ENCODE measurements at regions not wholly inside any gene's neighbourhood (a gene's known extent, or its start where the extent isn't known, plus 50 kb on each side); places are given as distances from the start of the nearest gene placed in this dataset.
"Not testable (repeated sequence)": the region's sequence is repeated elsewhere in the genome, so short reads cannot be mapped to it uniquely, and the experiment has no call there.

DNA sequence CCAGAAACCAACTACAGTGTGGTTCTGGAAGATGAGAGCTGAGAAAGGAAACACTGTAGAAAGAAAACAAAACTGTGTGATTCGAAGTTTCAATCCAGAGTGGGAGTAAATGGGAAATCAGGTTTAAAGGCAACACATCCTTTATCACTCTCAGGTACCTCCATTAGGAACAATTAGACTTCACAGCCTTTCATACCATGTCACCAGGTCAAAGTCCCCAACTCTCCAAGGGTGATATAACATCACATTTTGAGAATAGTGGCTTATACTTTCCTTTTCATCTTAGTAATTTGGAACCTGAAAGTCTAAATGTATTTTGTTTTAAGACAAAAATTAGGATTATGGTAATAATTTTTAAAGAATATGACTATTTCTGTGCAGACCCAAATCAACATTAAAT is 194.9 kb upstream of the WWC1 start:
- H3K27ac ChIP-seq: no peak overlapping the region
- H3K36me3 ChIP-seq: no peaks in the 10 kb centered on the region
- WGBS, 5 donors: 39 to 67% (median 58%) methylated on average over 1 of the region's 1 CpG
- DNase-seq: no peak
- no peaks in the 10 kb centered on the region for H3K4me1 ChIP-seq
- H3K27me3 ChIP-seq (replicated peaks in 1 of 7): no peaks in the 10 kb centered on the region
- H3K9me3 ChIP-seq: no peaks in the 10 kb centered on the region
- intact Hi-C loops (cut with DNase I; ENCODE audit: low total_unique reads): no loop called here
- H3K4me3 ChIP-seq: no peak overlapping the region
- TF ChIP-seq POLR2AphosphoS5 (IDR thresholded peaks at IDR 0.05) (no peak), POLR2A (IDR thresholded peaks at IDR 0.05) (no peak)
- TF ChIP-seq, protein P1, sequence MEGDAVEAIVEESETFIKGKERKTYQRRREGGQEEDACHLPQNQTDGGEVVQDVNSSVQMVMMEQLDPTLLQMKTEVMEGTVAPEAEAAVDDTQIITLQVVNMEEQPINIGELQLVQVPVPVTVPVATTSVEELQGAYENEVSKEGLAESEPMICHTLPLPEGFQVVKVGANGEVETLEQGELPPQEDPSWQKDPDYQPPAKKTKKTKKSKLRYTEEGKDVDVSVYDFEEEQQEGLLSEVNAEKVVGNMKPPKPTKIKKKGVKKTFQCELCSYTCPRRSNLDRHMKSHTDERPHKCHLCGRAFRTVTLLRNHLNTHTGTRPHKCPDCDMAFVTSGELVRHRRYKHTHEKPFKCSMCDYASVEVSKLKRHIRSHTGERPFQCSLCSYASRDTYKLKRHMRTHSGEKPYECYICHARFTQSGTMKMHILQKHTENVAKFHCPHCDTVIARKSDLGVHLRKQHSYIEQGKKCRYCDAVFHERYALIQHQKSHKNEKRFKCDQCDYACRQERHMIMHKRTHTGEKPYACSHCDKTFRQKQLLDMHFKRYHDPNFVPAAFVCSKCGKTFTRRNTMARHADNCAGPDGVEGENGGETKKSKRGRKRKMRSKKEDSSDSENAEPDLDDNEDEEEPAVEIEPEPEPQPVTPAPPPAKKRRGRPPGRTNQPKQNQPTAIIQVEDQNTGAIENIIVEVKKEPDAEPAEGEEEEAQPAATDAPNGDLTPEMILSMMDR (IDR thresholded peaks at IDR 0.05 in 8 of 11, conservative IDR thresholded peaks at IDR 0.05 in 3 of 11): no peak

DNA sequence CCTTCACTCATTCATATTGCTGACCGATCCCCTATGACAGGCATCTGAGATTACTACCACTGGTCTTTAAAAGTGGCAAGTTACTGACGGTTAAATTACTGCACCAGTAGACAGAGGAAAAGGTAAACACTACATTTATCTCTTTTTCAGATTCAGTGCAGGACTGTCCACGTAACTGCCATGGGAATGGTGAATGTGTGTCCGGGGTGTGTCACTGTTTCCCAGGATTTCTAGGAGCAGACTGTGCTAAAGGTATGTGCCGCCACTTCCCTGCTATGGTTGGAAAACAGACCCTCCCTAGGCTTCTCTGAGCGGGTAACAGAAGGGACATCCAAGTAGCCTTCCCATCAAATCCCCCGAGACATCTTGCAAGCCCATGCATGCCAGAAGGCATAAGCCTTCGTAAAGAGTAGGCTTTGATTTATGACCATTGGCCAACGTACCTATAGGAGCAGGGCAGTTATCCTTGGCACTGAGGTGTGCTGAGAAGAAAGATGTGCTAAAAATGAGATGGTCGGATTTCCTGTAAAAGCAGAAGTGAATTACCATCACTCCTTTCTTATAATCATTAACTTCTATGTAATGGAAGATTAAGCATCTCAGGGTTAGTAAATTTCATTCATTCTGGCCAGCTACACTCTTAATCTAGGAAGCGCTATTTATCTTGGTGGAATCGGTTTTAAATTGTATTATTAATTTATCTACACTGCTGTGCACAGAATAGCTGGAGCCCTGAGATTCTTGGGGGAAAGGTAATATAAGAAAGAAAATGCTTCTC is 193.4 kb upstream of the WWC1 start:
- H3K27ac ChIP-seq: no peak overlapping the region
- H3K9me3 ChIP-seq: no peaks in the 10 kb centered on the region
- intact Hi-C loops (cut with DNase I; ENCODE audit: low total_unique reads): no loop called here
- TF ChIP-seq POLR2AphosphoS5 (IDR thresholded peaks at IDR 0.05): no peak
- TF ChIP-seq, protein P1 (IDR thresholded peaks at IDR 0.05 in 8 of 11, conservative IDR thresholded peaks at IDR 0.05 in 3 of 11): no peak
- no peak for TF ChIP-seq POLR2A (IDR thresholded peaks at IDR 0.05)
- no peak for DNase-seq
- no peak overlapping the region for H3K4me3 ChIP-seq
- no peaks in the 10 kb centered on the region for H3K27me3 ChIP-seq (replicated peaks in 1 of 7)
- H3K4me1 ChIP-seq: no peaks in the 10 kb centered on the region
- no peaks in the 10 kb centered on the region for H3K36me3 ChIP-seq
- 76 to 90% (median 86%) methylated on average over 12 of the region's 12 CpGs for WGBS, 5 donors

DNA sequence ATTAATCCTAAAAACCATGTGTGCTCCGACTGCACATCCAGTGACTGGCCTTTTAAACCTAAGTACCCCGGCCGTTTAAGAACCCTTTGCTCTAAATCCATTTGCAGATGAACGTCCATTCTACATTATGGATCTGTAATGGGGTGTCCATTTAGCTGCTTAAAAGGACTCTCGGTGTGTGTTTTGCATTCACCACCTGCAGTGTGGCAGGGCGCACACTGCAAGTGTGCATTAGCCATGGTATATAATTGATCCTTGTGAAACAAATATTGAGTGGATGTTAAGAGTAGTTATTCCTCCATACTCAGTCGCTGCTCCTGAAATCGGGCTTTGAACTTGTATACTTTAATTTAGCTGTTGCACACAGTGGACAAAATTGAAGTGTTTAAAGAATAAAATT is 190.1 kb upstream of the WWC1 start:
- no peaks in the 10 kb centered on the region for H3K9me3 ChIP-seq
- H3K27ac ChIP-seq: no peak overlapping the region
- DNase-seq: no peak
- H3K4me3 ChIP-seq: no peak overlapping the region
- WGBS, 5 donors: 88 to 94% (median 89%) methylated on average over 8 of the region's 8 CpGs
- no peaks in the 10 kb centered on the region for H3K27me3 ChIP-seq (replicated peaks in 1 of 7)
- H3K4me1 ChIP-seq: no peaks in the 10 kb centered on the region
- intact Hi-C loops (cut with DNase I; ENCODE audit: low total_unique reads): no loop called here
- TF ChIP-seq POLR2AphosphoS5 (IDR thresholded peaks at IDR 0.05): no peak
- no peak for TF ChIP-seq POLR2A (IDR thresholded peaks at IDR 0.05)
- TF ChIP-seq, protein P1 (IDR thresholded peaks at IDR 0.05 in 8 of 11, conservative IDR thresholded peaks at IDR 0.05 in 3 of 11): no peak
- H3K36me3 ChIP-seq: no peaks in the 10 kb centered on the region

DNA sequence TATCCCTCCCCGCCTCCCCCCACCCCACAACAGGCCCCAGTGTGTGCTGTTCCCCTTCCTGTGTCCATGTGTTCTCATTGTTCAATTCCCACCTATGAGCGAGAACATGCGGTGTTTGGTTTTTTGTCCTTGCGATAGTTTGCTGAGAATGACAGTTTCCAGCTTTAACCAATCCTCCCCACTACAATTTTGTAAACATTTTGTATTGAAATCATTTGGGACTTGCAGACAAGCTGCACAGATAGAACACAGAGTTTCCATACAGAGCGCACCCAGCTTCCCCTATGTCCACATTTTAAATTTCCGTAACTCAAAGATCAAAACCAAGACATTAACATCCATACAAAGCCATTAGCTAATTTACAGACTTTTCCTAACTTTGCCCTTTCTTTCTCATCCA is 188.4 kb upstream of the WWC1 start:
- 78 to 93% (median 86%) methylated on average over 6 of the region's 6 CpGs for WGBS, 5 donors
- H3K27me3 ChIP-seq (replicated peaks in 1 of 7); H3K4me3 ChIP-seq; DNase-seq; H3K27ac ChIP-seq; intact Hi-C loops (cut with DNase I; ENCODE audit: low total_unique reads); H3K4me1 ChIP-seq; H3K36me3 ChIP-seq; H3K9me3 ChIP-seq: not testable (repeated sequence)
